ENCODE measurements at regions not wholly inside any gene's neighbourhood (a gene's known extent, or its start where the extent isn't known, plus 50 kb on each side); places are given as distances from the start of the nearest gene placed in this dataset.
"Not testable (repeated sequence)": the region's sequence is repeated elsewhere in the genome, so short reads cannot be mapped to it uniquely, and the experiment has no call there.

DNA sequence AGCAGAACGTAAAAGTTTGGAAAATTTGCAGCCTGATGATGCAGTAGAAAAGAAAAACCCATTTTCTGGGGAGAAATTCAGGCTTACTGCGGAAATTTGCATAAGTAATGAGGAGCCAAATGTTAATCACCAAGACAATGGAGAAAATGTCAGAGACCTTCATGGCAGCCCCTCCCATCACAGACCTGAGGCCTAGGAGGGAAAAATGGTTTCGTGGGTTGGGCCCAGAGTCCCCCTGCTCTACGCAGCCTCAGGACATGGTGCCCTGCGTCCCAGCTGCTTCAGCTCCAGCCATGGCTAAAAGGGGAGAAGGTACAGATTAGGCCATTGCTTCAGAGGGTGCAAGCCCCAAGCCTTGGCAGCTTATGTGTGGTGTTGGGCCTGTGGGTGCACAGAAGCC lies 255.1 kb upstream of the DIPK2B start:
- H3K4me2 ChIP-seq (replicated peaks; ENCODE audit: extremely low read depth, low read length, poor library complexity, severe bottlenecking); H3K9me3 Mint-ChIP-seq; intact Hi-C loops (cut with micrococcal nuclease); H3K4me1 ChIP-seq (ENCODE audit: control insufficient read depth in 1 of 2, insufficient read depth in 2 of 2, low read length in 2 of 2); H3K27me3 Mint-ChIP-seq (ENCODE audit: low read depth in 3 of 3); H3K27ac ChIP-seq (ENCODE audit: low read depth in 1 of 2, low read length in 2 of 2); H3K27me3 ChIP-seq (ENCODE audit: control insufficient read depth in 2 of 2, insufficient read depth in 2 of 2, low read length in 2 of 2); H3K27ac Mint-ChIP-seq; DNase-seq; H3K9me3 ChIP-seq (replicated peaks in 1 of 2; ENCODE audit: control insufficient read depth in 1 of 2, insufficient read depth in 1 of 2, low read length in 2 of 2); H3K36me3 Mint-ChIP-seq; H3K4me3 Mint-ChIP-seq; H3K4me3 ChIP-seq (replicated peaks in 1 of 3; ENCODE audit: low read depth in 2 of 3, low read length in 3 of 3); H4K20me1 ChIP-seq (ENCODE audit: insufficient read depth, low read length); H3K4me1 Mint-ChIP-seq; H3K79me2 ChIP-seq (ENCODE audit: insufficient read depth, low read length); H3K9ac ChIP-seq (ENCODE audit: insufficient read depth, low read length, poor library complexity, severe bottlenecking); H3K36me3 ChIP-seq (replicated peaks in 1 of 2; ENCODE audit: control insufficient read depth in 1 of 2, insufficient read depth in 2 of 2, low read length in 2 of 2); H2AFZ ChIP-seq (ENCODE audit: insufficient read depth, low read depth, low read length, poor library complexity, severe bottlenecking): not testable (repeated sequence)
- 80% methylated on average over 1 of the region's 5 CpGs for WGBS (ENCODE audit: insufficient coverage)

DNA sequence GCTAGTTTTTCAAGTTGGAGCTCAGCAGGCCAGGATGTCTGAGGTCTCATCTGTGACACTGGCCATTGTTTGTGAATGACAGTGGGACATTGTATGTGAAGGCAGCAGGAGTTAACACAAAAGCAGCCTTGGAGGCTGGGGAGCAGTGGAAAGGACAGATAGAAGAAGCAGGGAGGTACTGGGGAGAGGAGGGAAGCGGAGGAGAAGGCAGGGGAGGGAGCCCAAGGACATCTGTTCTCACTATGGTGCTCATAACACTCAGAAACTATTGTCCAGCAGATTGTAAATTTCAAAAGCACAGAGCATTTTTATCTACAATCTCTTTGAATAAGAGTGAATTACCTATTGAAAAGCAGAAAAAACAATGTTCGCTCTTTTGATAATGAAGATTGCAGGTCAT lies 253.6 kb upstream of the DIPK2B start:
- Mint-ChIP-seq H3K27ac (peak overlapping the region in 1 of 7 donors; percentile 72), H3K27me3 (ENCODE audit: low read depth in 3 of 3) (peaks cover 0 to 2% (median 1%) of the 10 kb centered on the region in 3 donors), H3K4me1 (no peaks in the 10 kb centered on the region), H3K9me3 (peaks cover 0 to 6% (median 1%) of the 10 kb centered on the region in 7 donors), H3K4me3 (no peak overlapping the region), H3K36me3 (no peaks in the 10 kb centered on the region)
- Histone ChIP-seq H3K4me3 (replicated peaks in 1 of 3; ENCODE audit: low read depth in 2 of 3, low read length in 3 of 3) (no peak overlapping the region), H2AFZ (ENCODE audit: insufficient read depth, low read depth, low read length, poor library complexity, severe bottlenecking) (no peak overlapping the region), H3K9me3 (replicated peaks in 1 of 2; ENCODE audit: control insufficient read depth in 1 of 2, insufficient read depth in 1 of 2, low read length in 2 of 2) (no peaks in the 10 kb centered on the region), H4K20me1 (ENCODE audit: insufficient read depth, low read length) (no peaks in the 10 kb centered on the region), H3K4me1 (ENCODE audit: control insufficient read depth in 1 of 2, insufficient read depth in 2 of 2, low read length in 2 of 2) (no peaks in the 10 kb centered on the region), H3K79me2 (ENCODE audit: insufficient read depth, low read length) (no peaks in the 10 kb centered on the region), H3K9ac (ENCODE audit: insufficient read depth, low read length, poor library complexity, severe bottlenecking) (no peak overlapping the region), H3K36me3 (replicated peaks in 1 of 2; ENCODE audit: control insufficient read depth in 1 of 2, insufficient read depth in 2 of 2, low read length in 2 of 2) (no peaks in the 10 kb centered on the region), H3K27me3 (ENCODE audit: control insufficient read depth in 2 of 2, insufficient read depth in 2 of 2, low read length in 2 of 2) (peaks cover 0 to 5% of the 10 kb centered on the region in 2 donors), H3K27ac (ENCODE audit: low read depth in 1 of 2, low read length in 2 of 2) (no peak overlapping the region), H3K4me2 (replicated peaks; ENCODE audit: extremely low read depth, low read length, poor library complexity, severe bottlenecking) (no peak overlapping the region)
- DNase-seq: no peak
- TF ChIP-seq, protein P1, sequence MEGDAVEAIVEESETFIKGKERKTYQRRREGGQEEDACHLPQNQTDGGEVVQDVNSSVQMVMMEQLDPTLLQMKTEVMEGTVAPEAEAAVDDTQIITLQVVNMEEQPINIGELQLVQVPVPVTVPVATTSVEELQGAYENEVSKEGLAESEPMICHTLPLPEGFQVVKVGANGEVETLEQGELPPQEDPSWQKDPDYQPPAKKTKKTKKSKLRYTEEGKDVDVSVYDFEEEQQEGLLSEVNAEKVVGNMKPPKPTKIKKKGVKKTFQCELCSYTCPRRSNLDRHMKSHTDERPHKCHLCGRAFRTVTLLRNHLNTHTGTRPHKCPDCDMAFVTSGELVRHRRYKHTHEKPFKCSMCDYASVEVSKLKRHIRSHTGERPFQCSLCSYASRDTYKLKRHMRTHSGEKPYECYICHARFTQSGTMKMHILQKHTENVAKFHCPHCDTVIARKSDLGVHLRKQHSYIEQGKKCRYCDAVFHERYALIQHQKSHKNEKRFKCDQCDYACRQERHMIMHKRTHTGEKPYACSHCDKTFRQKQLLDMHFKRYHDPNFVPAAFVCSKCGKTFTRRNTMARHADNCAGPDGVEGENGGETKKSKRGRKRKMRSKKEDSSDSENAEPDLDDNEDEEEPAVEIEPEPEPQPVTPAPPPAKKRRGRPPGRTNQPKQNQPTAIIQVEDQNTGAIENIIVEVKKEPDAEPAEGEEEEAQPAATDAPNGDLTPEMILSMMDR (IDR thresholded peaks at IDR 0.05): no peak
- intact Hi-C loops (cut with micrococcal nuclease): no loop called here
- no CpG with 5 or more reads among the region's 2 CpGs for WGBS (ENCODE audit: insufficient coverage)
